GM18499 (cell line): ENCODE measurements at regions not wholly inside any gene's neighbourhood (a gene's known extent, or its start where the extent isn't known, plus 50 kb on each side); places are given as distances from the start of the nearest gene placed in this dataset.
A peak's percentile ranks its signal among the peaks of the same experiment; 100 is the strongest.

Experiments used
- ATAC-seq: cut with Tn5 transposase; IDR thresholded peaks from one replicate; pipeline ENCODE4 v1.9.1; 2021; ENCODE audit warnings: moderate number of reproducible peaks; ENCODE audit not compliant: insufficient read depth, unreplicated experiment

DNA sequence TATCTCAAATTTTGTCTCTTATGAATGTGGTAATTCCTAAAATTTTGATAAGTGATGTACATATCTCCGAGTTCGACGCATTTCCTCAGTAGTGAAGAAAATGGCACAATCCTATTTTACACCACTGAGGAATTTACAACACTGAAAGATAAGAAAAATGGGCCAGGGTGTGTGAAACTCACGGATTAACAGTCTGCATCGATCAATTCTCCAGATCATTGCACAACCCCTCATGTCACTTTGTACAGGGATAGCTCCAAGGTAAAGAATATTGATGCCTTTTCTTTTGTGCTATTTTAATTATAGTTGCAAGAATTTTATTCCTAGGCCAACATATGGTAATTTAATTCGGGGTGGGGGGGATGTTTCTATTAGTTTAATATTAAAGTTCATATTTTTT lies 268.7 kb upstream of the VCX3A start:
- ATAC-seq = no peak

DNA sequence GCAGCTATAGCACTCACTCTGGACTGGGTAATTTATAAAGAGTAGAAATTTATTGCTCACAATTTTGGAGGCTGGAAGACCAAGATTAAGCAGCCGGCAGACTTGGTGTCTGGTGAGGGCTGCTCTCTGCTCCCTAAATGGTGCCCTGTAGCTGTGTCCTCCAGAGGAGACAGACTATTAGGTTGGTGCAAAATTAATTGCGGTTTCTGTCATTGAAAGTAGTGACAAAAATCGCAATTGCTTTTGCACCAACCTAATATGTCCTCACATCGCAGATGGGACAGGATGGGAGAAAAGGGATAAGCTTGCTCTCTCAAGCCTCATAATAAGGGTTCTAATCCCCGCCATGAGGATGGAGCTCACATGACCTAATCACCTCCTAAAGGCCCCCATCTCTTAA lies 258.1 kb upstream of the VCX3A start:
- ATAC-seq = no peak

DNA sequence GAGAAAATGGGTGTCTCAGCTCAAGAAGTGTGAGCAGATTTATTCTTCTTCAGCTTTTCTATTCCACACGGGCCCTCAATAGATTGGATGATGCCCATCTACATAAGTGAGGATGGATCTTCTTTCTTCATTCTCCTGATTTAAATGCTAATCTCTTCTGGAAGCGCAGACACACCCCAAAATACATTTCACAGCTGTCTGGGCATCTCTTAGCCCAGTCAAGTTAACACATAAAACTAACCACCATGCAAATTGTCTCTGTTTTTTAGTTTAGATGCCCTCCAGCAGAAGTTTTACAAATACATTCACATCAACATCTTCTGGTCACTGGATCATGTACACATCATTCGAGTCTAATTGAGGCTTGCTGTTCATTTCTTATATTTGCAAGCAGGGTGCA lies 249.0 kb upstream of the VCX3A start:
- ATAC-seq = no peak

DNA sequence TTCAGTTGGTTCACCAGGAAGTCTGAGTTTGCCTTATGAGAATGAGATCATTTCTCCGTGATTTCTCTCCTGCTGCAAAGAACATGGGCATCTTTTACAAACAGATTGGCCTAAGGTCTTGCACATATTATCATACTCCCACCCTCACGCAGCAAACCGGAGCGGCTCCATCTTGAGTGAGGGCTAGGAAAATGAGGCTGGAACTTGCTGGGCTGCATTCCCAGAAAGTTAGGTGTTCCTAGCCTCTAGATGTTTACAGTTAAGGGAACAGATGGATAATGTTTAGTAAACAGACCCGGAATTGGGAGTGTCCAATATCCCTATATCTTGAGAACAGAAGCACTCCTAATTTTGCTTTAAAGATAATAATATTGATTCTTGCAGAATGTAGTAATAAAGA lies 247.9 kb upstream of the VCX3A start:
- ATAC-seq = no peak

DNA sequence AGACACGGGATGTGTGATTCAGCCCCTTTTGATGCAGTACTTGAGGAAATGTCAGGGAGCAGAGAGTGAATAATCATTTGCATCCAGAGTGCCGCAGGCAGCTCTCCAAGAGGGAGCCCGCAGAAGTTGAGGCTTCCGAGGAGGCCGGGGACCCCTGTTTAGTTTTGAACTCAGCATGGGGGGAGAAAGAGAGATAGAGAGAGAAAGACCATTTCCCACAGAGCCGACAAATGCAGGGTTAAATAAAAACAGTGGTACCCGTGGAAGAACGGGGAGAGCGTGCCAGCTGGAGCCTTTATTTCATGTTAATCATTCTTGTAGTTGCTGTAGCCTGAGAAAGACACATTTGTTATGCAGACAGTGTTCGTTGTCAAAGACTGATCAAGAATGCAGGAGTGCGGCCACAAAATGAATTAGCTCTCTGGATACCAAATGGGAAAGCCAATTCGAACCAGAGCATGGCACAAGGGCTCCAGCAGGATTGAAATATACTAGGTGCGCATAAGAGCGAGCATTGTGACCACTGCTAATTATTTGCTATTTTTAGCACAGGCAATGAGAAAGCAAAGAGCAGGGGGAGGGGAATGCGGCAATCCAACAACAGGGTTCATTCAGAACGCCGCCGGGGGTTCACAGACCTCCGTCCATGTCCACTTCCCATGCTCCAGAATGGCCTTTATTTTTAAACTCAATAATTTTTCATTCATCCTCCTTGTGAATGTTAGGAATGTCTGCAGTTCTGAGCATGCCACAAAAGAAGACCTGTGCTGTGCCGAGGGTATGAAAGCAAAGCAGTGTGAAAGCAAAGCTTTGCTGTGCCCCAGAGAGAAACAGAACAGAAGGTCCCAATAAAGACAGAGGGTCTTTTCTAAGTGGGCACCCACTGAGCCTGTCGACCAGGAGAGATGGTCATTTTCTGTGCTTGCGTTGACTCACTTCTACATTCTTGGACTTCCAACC lies 243.9 kb upstream of the VCX3A start:
- no peak for ATAC-seq

DNA sequence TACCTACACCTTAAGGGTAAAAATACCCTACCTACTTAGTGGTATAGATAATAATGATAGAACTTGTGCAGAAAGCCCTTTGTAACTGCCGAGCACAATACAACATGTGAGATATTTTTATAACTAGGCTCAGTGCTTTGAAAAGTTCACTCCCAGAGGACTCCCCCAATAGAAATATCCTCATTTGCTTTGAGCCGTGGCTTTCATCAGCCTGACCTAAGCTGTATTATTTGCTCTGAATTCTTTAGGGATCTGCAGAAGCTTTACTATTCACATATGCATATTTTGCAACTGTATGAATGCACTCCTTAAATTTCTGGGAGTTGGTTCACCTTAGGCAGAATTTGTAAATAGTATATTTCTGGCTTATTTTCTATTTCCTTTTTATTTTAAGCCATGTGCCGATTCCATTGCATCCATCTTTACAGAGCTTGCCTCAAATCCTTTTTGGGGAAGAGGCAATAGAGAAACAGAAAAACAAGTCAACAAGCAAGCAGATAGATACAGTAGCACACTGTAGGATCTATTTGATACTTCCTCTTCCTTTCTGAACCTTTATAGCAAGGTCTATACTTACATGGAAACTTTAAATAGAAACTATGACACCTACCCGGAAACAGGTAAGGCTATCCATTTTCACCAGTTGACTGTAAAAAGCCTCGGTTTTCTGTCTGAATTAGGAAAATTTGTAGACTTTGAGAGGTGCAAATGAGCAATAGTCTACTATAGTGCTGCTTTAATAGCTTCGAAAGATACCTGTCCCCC lies 242.5 kb upstream of the VCX3A start:
- no peak for ATAC-seq

DNA sequence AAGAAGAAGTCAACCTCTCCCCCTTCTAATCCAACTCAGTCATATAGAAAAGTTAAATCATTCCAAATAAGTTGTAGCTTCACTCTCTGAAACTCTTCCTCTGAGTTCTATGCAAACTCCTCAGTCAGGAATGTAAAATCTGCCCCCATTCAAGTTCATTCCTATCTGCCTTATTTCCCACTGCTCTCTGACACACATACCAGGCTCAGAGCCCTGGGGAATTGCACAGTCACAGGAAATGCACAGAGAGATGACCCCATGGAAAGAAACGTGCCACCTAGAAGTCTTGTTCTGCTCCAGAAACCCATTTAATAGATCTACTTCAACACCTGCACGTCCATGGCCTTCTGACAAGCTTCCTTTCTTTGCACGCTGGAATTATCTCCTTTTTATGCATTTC lies 236.0 kb upstream of the VCX3A start:
- no peak for ATAC-seq

DNA sequence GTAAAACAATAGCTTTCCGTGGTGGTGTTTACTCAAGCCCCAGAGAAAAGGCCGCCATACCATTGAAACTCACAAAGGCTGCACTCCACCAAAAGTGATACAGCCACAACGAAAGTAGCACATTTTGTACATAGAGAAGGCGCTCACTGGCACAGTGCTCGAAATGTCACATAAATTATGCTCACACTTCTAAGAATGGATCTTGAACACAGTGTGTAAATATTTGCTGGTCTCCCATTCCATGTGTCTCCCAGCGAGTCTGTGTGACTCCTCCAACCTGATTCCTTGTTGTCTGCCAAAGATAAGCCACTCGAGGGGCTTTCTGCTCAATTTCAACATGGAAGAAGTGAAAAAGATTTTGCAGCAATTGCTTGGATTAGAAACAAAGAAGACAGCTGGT lies 234.0 kb upstream of the VCX3A start:
- no peak for ATAC-seq

DNA sequence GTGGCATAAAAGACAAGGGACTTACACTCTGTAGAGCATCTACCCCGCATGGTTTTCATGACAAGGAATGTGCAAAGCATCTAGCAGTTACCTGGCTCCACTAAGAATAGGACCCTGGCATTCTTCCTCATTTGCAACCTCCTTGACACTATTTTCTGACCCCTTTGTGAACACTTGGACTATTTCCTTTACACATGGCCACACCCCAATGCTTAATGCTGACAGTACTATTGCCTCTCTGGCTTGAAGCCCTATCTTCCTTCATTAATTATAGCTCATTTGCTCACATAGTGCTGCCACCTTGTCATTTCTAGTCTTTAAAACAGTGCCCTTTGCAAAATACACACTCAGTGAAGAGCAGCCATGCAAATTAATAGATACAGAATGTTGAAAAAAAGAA lies 226.3 kb upstream of the VCX3A start:
- ATAC-seq = no peak

DNA sequence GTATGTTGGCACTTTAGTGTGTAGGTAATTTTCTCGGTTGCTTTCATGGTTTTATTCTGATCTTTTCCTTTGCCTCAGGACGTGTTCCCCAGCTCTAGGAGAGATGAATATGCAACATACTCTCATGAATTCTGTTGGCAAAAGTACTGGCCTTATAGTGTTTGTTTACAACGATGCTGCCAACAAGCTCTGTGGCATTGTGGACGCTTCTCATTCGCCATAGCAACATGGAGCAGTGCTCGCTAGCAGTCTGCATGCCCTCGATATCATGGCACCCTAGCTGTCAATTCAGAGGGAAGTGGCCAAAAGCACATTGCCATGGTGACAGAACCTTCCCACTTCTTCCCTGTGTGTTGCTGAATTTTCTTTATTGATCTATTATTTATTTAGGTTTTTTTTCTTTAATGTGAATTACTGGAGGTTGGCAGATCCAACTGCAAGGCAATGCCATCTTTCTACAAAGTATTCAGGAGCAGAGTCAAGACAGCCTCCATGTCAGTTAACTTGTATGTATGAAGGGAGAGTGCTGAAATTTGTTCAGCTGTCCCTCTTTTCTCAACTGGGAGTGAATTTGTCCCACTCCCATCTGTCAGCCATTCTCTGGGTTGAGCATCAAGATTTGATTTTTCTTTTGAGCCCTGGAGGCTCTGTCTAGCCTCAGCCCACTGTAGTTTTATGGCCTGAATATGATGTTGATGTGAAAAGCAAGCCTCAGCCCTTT lies 224.9 kb upstream of the VCX3A start:
- no peak for ATAC-seq

DNA sequence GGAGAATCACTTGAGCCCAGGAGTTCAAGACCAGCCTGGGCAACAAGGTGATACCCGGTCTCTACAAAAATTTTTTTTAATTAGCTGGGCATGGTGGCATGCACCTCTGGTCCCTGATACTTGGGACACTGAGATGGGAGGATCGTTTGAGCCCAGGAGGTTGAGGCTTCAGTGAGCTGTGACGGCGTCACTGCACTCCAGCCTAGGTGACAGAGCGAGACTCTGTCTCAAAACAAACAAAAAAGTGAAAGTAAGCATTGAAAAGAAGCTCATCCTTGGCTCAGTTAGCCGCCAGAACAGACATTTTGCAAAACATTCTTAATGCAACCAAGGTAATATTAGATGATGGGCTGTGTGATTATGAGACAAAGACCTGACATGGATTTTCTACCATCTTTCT lies 223.3 kb upstream of the VCX3A start:
- ATAC-seq = no peak

DNA sequence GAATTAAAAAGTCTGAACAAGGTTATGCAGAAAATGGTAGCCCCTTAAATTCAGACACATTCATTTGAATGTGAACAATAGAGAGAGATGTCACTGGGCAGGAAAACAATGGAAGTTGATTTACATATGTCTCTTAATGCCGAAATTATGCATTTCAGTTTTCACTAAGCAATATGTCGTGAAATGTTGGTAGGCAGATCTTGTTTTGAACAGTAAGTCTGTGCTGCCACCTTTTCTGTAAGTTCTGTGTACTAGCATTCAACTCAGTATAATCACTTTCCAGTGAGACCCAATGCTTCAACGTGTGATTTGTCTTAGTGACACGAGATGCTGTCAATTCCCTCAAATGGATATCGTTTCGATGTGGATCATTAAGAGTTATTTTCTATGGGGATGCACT lies 222.7 kb upstream of the VCX3A start:
- no peak for ATAC-seq

DNA sequence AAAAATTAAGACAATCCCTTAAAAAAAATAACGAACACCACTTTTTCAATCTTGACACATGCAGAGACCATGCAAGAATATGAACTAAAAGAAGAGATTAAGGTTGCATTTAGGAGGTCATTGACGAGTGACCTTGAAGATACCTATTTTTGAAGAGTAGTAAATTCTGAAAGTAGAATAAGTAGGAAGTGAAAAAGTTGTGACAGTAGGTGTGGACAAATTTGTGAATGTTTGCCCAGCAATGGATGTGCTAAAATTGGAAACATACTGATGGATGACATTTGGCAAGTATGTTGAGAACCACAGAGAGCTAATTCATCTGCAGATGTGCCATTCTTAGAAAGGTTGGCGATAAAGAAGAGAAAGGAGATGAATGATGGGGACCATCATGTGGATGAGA lies 213.7 kb upstream of the VCX3A start:
- ATAC-seq = no peak

DNA sequence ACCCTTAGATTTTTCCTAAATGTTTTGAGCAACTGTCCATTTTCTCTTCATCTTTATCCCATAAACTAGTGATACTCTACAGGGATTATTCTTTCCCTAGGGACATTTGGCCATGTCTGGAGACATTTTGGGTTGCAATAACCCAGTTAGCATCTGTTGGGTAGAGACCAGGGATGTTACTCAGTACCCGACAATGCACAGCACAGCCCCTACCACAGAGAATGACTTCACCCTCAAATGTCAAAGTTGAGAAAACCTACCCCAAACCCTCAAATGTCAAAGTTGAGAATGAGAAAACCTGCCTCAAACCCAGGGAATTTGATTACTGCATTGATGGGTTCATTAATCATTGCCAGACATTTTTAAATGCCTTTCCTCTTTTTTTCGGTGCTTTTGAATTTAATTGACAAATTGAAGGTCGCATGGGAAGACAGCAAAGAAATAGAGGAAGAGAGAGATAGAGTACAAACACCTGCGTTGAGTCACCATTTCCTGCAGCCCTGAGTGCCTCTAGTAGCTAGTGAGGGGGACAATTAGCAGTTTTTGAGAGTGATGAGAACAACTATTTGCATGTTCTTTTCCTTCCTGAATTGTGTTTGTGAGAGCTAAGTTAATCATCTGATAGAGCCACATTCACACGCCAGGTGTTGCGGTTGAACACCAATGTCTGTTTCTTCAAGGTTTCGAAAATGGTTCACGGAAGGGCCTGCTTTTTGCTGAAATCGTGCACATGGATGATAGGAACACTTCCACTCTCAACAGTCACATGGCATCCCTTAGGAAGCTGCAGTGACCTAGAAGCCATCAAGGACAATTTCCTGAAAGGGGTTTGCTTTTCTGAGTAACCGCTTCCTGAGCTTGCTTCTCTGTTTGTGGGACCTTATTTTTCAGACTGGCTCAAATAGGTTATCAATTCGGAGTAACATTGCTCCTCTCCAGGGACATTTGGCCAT lies 203.9 kb upstream of the VCX3A start:
- ATAC-seq = peak; percentile 98

DNA sequence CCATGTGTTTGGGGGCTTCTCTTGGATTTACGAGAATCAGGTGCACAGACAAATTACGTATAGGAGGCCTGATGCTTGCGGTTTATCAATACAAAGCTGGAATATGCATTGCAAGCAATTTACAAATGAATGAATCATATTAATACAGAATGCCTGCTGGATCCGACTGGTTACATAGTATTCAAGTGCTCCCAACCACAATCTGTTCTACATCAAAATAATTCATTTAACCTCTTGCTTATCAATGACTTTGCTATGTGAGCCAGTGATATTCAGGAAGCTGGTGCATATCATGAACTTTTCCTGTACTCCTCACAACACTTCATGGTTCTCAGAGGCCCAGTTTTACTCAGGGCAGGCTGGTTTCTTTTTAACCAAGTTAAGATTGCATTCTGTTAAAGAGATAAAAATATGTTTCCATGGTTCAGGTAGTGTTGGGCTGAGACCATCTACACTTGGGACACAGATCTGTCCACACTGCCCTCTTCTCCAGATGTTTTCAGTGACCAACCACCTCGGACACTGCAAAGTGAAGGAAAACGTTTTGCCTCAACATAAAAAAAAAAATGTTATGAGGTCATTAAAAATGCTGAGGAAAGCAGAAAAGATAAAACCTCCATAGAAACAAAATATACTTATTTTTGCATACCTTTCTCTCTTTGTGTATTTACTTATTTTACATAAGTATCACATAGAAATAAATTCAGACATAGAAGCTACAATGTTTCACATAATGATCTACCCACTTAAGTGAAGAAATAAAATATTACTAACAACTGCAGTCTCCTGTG lies 200.1 kb upstream of the VCX3A start:
- ATAC-seq = no peak

DNA sequence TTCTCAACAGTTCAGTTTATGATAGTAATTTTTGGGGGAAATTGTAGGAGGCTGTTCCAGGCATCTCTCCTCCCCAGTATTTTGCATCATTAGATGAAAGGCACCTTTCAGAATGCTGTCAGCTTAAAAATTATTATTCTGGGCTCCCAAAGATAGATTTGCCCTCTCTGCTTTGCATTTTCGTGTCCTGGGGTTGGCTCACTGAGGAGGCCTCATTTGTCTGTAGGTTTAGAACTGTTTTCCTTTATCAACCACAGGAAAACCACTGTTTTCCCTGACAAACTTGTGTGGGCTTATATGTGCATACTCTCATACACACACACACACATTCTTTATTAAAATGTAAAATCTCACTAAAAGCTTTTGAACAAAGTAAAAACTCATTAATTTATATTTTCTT lies 197.2 kb upstream of the VCX3A start:
- peak; percentile 71 for ATAC-seq

DNA sequence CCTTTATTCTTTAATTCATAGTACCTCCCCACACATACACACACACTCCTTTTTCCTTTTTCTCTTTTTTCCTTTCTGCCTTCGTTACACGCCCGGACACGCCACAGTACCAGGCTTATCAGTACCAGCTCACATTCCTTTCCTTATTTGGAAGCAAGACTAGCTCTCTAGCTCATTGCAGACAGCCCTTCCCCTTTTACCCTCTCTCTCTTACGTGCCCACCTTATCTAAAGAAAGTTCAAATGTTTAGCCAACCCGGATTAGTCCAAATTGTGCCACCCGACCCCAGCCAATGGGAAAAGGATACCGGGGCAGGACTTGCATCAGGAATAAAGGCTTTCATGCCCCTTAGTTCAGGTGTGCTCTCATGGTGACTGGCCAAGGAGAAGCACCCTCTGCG lies 194.7 kb upstream of the VCX3A start:
- no peak for ATAC-seq

DNA sequence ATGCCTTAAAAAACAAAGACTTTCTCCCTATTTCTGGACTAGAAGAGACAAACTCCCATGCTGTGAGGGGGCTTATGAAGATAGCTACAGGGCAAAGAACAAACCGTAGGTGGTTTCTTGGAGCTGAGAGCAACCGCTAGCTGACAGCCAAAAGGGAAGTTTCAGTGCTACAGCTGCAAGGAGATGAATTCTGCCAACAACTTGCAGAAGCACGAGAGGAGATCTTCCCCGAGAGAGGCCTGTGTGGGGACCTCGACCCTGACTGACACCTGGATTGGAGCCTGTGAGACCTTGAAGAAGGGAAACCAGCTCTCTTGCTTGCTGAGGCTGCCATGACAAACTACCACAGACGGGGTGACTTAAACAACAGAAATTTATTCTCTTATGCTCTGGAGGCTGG lies 183.8 kb upstream of the VCX3A start:
- ATAC-seq = no peak
